RPMI8226 (cell line): ENCODE measurements at regions not wholly inside any gene's neighbourhood (a gene's known extent, or its start where the extent isn't known, plus 50 kb on each side); places are given as distances from the start of the nearest gene placed in this dataset.

Source experiments
- DNase-seq: peaks from one replicate; pipeline ENCODE4 v3.0.0-alpha.2; 2015

GRCh38 chr16:6248199-6248598 lies 1084.4 kb upstream of the RBFOX1 start:
- no peak for DNase-seq

DNA sequence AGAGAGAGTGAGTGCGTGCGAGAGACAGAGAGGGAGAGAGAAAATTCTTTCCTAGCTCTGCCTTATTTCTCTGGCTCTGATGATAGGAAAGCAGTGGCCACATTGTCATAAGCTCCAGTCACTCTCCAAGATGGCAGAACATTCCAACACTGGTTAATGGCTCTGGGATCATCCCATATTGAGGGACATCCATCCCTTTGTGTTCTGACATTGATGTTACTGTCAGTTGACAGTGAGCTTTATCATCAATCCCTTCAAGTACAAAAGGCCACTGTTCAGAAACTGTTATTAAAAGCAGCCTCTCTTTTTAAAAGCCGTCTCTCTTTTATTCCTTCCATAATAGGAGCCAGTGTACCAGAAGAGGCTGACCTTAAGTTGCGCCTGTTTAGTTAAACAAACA lies 1084.9 kb upstream of the RBFOX1 start:
- DNase-seq: no peak

GRCh38 chr16:6247150-6247549 lies 1085.5 kb upstream of the RBFOX1 start:
- DNase-seq: no peak

DNA sequence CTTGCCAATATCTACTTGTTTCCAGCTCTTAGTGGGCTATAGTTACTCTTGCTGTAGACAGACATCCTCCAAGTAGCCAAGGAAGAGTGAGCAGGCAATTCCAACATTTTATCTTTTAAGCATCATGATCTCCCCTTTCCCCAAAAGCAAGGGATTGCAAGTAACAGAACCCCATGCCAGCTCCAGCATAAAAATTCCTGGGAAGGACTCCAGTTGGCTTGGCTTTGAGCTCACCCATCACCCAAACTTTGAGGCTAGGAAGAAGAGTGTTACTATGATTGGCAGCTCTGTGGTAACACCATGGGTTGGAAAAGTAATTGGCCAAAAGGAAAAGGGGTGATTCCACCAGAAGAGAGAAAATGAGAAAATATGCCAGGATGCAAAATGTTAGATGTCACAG lies 1086.4 kb upstream of the RBFOX1 start:
- DNase-seq: no peak

DNA sequence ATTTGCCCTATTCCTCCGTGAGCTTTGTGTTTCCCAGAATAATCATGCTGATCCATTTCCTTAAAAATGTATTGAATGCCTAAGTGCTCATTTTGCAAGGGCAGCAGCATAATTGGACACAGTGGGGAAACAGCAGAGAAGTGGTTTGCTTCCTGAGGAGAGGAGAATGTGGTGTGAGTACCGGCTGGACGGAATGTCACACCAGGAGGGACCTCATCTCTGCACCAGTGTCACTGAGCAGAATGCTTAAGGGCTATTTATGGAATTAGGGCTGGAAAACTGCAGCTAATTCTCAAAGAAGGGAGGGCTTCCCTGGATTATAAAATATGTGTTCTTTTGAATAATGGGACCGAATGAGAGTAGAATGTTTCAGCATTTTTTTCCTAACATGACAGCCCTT lies 1100.6 kb upstream of the RBFOX1 start:
- no peak for DNase-seq

GRCh38 chr16:6231398-6231797 lies 1101.2 kb upstream of the RBFOX1 start:
- no peak for DNase-seq

GRCh38 chr16:6229186-6229585 lies 1103.5 kb upstream of the RBFOX1 start:
- no peak for DNase-seq

- DNase-seq: no peak
Measured at GRCh38 chr16:6218855-6219254, 1113.8 kb upstream of the RBFOX1 start.

DNA sequence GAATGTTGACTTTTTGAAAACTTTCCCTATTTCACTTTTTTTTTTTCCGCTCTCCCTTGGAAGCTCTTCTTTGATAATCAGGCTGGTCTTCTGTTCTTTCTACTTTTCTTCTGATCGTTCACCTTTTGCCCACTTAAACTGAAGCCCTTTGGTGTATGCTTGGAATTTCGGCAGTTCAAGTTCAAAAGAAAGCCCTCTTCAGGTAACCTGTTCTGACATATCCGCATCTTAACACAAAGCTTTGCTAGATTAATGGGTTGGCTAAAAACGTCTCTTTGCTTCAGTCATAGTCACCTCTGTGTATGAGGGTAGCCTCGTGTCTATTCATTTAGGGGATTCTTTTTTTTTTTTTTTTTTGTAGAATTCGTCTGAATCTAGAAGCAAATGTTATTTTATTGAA lies 1115.8 kb upstream of the RBFOX1 start:
- DNase-seq: no peak

DNA sequence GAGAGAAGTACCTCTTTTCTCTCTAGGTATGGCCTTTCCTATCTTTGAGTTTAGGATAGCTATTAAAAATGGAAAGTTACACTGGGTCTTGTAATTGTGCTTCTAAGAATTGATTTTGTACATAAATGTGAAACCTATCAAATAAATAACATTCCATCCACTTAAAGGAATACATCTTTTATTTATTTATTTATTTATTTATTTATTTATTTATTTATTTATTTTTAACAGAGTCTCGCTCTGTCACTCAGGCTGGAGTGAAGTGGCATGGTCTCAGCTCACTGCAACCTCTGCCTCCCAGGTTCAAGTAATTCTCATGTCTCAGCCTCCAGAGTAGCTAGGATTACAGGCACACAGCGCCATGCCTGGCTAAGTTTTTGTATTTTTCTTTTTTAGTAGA lies 1114.0 kb upstream of the EEF2KMT start:
- no peak for DNase-seq

GRCh38 chr16:6209355-6209930 lies 1111.8 kb upstream of the EEF2KMT start:
- DNase-seq: no peak

GRCh38 chr16:6207580-6207979 lies 1110.0 kb upstream of the EEF2KMT start:
- DNase-seq: no peak

- no peak for DNase-seq
Measured at GRCh38 chr16:6207124-6207523, 1109.5 kb upstream of the EEF2KMT start.

- no peak for DNase-seq
Measured at GRCh38 chr16:6206080-6206479, 1108.5 kb upstream of the EEF2KMT start.

- DNase-seq: no peak
Measured at GRCh38 chr16:6204945-6205344, 1107.3 kb upstream of the EEF2KMT start.

DNA sequence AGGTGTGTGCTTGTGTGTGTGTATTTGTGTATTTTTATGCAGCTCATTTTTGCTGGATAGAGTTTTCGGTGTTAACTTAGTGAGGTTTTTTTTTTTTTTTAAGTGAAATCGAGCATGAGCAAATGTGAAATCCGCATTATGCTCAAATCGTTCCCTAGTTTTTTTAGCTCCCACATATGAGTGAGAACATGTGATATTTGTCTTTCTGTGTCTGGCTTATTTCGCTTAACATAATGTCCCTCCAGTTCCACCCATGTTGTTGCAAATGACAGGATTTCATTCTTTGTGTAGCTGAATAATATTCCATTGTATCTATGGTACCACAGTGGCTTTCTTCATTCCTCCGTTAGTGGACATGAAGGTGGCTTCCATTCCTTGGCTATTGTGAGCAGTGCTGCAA lies 1103.3 kb upstream of the EEF2KMT start:
- no peak for DNase-seq

DNA sequence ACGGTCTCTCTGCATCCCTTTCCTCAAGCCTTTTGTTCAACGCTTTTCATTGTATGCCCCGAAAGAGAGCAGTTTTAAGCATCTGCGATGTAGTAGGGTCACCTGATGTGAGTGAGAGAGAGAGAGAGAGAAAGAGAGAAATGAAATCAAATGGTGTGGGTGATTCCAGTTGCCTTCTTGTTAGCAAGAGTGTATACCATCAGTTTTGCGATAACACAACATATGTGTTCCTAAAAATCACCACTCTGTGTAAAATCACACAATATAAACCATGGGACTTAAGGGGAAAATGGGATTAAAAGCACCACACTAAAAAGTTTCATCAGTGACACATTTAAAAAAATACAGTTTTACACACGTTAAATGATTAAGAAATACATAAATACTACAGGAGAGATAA lies 1102.7 kb upstream of the EEF2KMT start:
- no peak for DNase-seq

GRCh38 chr16:6195966-6196365 lies 1098.4 kb upstream of the EEF2KMT start:
- DNase-seq: no peak

DNA sequence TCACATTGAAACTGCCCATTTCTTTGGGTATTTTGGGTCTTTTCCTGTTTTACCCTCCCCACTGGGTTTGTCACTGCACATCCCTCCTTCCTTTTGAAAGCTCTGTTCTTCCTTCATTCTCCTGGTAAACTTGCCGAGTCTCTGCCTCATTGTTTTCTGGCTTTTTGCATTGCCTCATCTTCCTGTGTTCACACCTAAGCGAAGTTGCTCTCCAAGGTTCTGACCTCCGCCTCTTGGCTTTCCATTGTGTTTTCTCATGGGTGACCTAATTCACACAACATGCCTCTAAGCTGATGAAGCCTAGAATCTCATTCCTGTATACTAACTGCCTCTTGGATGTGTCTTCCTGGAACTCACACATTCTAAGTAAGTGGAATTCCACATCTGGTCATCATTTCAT lies 1096.1 kb upstream of the EEF2KMT start:
- peak; percentile 46 for DNase-seq

DNA sequence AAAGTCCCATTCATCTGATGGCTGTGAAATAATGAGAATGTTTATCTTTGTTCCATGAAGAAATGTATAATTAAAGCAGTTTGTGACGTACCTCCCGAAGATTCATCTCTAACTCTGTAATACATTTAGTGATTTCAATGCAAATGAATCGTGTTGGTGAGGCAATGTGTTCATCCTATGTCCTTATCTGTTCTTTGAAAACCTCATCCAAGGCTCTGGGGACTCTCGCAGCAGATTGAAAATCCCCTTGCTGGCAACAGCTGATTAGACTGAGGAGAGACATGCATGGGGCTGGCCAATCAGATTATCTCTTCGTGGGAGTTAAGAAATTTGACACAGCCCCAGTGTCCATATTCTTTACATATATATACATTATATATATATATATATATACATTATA lies 1095.4 kb upstream of the EEF2KMT start:
- no peak for DNase-seq

GRCh38 chr16:6192532-6192931 lies 1094.9 kb upstream of the EEF2KMT start:
- DNase-seq: no peak

GRCh38 chr16:6190776-6191175 lies 1093.2 kb upstream of the EEF2KMT start:
- no peak for DNase-seq

DNA sequence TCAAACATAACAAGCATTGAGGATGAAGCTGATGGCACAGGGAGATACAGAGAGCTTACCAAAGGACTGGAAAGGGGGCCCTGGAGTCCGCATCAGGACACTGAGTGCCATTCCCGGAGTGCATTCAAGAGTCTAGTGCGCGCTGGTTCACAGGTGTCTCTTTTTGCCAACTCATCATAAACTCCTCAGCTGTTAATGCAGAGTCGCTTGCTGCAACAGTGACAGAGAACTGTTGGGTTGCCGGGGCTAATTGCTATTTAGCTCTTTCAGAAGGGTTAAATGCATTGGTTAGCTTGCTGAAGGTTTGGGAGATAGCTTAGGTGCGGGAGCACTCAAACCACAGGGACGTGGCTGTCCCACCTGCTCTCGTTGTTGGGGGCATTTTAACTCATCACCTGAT lies 1091.6 kb upstream of the EEF2KMT start:
- DNase-seq: peak; percentile 20

DNA sequence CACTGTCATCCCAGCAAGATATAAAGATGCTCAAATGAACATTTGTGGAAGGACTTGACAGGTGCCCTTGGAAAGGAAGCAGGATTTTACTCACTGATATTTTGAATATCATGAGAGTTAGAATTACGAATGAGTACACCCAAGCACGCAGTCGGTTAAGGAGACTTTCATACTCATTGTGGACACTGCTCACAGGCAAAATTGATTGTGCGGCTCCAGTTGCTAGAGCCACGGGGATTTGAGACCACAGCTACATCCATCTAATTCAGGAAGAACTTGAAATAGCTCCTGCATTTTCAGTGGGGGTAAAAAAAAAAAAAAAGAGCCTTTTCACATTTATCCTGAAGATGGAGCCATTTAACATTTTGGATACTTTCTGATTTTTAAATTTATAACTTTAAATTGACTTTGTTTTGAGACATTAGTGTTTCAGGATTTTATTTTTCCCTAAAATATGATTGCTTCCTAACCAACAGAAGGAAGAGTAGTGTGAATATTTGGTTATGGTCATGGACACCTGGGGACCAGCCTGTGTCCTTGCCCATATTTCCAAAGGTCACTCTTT lies 1080.1 kb upstream of the EEF2KMT start:
- no peak for DNase-seq

GRCh38 chr16:6170022-6170421 lies 1072.4 kb upstream of the EEF2KMT start:
- no peak for DNase-seq
